ENCODE measurements at regions not wholly inside any gene's neighbourhood (a gene's known extent, or its start where the extent isn't known, plus 50 kb on each side); places are given as distances from the start of the nearest gene placed in this dataset.
"Not testable (repeated sequence)": the region's sequence is repeated elsewhere in the genome, so short reads cannot be mapped to it uniquely, and the experiment has no call there.

DNA sequence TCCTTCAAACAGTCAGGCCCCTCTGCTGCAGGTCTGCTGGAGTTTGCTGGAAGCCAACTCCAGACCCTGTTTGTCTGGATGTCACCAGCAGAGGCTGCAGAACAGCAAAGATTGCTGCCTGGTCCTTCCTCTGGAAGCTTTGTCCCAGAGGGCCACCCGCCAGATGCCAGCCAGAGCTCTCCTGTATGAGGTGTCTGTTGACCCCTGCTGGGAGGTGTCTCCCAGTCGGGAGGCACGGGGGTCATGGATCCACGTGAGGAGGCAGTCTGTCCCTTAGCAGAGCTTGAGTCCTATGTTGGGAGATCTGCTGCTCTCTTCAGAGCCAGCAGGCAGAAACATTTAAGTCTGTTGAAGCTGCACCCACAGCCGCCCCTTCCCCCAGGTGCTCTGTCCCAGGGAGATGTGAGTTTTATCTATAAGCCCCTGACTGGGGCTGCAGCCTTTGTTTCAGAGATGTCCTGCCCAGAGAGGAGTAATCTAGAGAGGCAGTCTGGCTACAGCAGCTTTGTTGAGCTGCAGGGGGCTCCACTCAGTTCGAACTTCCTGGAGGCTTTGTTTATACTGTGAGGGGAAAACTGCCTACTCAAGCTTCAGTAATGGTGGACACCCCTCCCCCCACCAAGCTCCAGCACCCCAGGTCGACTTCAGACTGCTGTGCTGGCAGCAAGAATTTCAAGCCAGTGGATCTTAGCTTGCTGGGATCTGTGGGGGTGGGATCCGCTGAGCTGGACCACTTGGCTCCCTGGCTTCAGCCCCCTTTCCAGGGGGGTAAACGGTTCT is 72.1 kb downstream of the OGFRL1 start:
- DNase-seq: not testable (repeated sequence)

DNA sequence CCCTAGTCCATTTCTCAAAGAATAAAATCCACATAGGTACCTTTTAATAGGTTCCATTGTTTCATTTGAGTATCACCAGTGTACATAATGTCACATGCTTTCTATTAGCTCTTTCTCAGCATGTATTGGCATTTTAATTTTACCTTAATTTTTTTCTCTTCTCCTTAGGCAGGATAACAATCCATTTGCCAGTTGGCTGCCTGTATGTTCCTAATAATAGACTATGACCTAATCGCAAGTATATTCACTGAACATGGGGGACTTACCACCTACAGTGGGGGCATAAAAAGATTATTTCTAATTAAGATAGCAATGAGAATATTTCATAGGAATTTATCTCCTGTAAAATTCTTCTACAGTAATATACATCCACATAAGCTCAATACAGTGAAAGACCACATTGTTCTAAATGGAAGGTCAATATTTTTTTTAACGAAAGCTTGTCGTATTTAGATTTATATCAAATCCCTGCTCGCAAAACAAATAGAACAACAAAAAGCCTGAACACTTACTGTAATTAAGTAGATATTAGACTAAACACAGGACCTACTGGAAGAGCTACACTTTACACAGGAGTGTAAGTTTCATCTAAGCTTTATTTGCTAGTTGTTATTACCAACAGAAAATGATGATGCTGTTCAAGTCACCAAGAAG is 76.4 kb downstream of the OGFRL1 start:
- DNase-seq: no peak

DNA sequence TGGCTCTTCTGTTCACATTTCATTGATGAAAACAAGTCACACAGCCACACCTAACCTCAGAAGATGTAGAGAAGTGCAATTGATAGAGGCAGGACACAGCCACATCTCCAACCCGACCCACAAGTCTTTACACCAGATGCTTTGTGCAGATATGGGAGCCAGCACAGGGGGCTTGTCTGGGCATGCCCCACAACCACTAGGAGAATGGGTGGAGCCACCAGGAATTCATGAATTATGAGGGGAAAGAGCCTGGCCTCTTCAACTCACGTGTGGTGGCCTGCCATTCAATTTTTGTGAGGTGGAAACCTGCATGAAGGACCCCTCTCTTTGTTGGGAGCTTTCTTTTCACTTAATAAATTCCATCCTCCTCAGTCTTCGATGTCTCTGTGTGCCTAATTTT is 79.1 kb downstream of the OGFRL1 start:
- DNase-seq: no peak

DNA sequence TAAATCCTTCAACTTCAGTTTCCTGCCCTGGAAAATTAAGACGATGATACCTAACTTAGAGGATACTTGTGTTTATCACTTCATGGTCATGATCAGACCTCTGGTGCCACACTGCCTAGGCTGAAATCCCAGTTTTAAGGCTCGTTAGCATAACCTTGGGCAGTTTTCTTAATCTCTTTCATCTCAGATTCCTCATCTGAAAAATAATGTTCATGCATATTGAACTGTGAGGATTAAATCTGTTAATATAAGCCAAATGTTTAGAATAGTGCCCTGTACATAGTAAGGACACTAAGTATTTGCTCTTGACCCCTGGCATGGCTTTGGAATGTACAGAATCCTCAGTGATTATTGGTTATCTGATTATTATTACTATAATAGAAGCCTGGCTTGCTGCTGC is 79.7 kb downstream of the OGFRL1 start:
- no peak for DNase-seq

DNA sequence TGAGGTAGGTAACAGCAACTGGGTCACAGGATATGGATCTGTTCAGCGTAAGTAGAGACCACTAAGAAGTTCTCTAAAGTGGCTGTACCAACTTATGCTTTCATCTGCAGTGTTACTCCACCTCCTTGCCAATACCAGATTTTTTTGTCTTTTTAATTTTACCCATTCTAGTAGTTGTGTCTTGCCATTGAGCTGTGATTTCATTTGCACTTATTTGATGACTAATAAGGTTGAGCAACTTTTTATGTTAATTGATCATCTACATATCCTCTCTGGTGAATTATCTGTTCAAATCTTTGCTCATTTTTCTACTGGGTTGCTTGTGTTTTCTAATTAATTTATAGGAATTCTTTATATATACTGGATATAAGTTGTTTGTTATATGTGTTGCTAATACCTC is 82.9 kb downstream of the OGFRL1 start:
- no peak for DNase-seq

DNA sequence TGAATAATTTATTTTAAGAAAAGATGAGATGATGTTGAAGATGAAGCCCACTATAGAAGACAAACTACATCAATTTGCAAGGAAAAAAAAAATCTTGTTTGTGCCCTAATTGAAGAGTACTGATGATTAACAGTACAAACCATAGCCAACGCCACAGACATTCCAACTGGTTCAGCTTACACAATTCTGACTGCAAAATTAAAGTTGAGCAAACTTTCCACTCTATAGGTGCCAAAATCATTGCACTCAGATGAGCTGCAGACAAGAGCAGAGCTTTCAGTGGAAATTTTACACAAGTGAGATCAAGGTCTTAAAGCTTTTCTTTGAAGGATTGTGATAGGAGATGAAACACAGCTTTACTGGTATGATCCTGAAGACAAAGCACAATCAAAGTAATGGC is 85.3 kb downstream of the OGFRL1 start:
- DNase-seq: no peak

DNA sequence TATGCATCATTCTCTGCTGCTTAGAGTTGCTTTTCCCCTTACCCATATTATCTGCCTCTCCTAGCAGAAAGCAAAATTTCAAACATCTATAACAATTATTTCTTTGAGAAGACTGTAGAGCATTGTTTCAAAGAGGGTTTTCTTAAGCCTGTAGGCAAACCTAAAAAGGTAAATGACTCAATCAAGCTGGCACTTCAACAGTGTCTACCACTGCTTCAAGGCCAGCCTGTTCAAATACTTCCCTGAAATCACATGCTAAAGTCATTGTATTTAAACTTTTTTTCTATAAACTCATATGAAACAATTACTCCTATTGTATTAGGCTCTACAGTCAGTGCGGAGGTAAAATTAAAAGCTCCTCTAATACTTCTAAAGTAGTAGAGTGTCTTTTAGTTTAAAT is 87.1 kb downstream of the OGFRL1 start:
- no peak for DNase-seq

DNA sequence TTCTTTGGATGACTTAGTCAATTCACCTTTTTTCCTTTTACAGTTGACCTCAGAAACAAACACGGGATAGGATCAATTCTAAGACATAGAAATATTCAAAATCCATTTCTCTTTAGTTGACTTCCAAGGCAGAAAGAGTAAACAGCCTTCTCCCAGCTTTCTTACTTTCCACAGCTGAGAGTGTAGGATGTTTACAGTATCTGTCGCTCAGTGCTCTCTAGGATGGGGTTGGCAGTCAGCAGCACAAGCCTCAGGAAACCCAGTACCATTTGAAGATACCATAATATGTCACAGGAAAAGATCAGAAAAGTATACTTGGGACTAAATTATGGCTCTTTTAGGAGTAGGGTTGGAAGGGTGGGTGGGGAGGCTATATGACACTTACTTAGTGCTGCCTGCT is 88.2 kb downstream of the OGFRL1 start:
- DNase-seq: no peak

DNA sequence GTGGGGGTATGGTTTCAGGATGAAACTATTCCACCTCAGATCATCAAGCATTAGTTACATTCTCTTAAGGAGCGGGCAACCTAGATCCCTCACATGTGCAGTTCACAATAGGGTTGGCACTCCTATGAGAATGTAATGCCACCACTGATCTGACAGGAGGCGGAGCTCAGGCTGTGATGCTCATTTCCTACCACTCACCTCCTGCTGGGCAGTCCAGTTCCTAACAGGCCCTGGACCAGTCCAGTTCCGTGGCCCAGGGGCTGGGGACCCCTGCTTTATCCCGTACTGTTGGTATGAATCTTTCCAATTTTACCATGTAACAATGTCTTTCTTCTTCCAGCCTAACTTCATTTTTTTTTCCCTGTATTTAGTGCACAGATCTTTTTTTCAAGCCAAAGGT is 94.9 kb downstream of the OGFRL1 start:
- no peak for DNase-seq

DNA sequence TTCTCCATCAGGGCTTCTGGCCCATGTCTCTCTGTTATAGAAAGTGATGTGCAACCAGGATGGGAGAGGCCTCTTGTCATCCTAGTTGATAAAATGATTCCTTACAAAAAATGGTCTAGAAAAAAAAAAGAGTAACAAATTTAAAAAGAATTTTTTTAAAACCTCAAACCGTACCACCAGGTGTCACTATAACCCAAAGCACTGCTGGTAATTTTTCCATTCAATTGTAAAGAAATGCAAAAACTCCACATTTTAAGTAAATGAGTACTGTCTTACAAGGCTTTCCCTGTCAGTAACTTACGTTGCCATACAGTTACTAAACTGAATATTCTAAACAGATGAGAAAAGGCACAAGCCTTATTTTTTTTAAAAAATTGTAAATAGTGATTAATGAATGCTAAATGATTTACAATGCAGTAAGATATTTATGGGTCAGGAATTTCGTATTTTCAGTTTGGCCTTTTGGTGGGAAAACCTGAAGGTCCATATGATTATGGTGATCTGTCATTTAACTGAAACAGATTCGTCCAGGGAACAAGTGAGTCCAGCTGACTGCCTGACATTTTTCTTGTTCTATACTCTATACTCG is 95.4 kb downstream of the OGFRL1 start:
- DNase-seq: peak; percentile 37

DNA sequence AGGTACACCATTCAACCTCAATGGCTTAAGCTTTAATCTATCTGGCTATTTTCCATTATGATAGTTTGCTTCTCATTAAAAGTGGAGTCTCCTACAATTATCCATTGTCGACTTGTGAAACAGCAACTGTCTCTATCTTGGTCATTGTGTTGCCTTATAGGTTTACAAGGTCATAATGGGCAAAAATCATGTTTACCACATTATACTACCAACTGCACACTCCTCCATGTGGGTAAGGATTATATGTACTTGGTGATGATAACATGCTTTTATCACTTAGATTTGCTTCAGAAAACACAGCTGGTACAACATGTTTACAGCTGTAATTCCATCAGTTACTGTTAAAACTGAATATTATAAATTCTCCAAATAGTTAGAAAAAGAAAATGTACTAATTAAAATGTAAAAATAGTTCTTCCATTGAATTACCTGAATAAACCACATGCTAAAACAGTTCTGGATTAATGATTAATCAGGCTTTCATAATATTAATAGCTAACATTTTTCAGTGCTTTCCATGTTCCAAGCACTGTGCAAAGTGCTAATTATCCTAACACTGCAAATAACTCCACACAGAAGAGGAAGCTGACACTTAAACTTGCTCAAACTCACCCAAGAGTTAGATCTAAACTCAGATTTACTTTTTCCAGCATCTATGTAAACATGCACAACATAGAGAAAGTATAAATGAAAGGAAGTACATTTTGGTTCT is 96.7 kb downstream of the OGFRL1 start:
- DNase-seq: no peak

DNA sequence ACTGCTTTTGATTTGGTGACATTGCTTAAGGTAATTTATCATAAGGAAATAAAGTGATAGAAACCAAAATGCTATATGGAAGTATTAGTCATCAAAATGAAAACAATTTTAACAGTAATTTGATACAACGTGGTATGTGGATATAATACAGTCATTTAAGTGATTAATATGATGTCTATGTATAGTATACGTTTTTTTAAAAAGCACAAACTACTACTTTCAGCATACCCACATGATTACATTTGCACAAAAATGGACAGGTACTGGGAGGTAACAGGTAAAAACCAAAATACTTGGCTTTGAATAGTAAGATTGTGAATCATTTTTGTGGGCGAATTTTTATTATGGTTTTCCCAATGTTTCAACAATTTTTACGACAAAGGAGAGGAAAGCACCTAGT is 97.6 kb downstream of the OGFRL1 start:
- no peak for DNase-seq

DNA sequence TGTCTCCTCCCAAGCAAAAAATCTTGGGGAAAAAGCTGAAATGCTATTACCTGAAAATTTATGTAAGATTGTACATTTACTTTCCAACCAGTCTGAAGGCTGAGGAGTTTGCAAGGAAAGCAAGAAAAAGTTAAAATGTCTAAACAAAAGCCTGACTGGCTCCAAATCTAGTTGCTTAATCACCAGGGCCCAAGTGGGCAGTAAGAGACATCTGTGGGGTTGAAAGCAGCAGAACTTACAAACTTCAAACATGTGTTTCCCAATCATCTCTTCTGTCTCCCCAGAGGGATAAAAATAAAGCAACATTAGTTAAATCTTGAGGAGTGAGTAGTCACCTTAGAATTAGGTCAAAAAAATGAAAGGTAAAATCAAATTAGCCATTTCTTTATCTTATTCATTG is 98.6 kb downstream of the OGFRL1 start:
- no peak for DNase-seq

DNA sequence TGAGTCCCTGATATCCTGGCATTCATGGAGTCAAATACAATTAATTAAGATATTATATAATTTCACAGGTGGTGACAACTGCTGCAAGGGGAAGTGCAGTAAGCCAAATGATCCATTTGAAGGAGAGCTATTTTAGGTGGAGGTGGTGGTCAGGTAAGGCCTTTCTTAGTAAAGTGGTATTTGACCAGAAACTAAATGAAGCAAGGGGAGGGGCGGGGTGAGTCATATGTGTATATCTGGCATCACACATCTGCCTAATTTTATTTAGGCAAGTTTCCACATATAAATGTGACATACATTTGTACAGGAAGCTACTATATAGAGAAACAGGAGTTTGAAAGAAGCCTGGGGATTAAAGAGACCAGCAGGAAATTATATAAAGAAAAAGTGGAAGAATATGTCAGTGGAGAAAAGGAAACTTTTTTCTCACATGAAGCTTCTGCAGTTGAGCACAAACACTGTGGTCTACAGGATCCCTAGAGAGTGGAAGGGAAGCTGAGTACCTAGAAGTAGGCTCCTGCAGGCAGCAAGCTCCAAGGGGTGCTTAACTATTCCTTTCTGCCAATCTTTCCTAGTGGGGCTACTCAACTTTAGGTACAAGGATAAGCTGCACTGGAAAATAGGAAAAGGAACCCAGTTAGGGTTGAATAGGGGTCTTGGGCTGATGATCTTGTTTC is 99.6 kb downstream of the OGFRL1 start:
- no peak for DNase-seq

DNA sequence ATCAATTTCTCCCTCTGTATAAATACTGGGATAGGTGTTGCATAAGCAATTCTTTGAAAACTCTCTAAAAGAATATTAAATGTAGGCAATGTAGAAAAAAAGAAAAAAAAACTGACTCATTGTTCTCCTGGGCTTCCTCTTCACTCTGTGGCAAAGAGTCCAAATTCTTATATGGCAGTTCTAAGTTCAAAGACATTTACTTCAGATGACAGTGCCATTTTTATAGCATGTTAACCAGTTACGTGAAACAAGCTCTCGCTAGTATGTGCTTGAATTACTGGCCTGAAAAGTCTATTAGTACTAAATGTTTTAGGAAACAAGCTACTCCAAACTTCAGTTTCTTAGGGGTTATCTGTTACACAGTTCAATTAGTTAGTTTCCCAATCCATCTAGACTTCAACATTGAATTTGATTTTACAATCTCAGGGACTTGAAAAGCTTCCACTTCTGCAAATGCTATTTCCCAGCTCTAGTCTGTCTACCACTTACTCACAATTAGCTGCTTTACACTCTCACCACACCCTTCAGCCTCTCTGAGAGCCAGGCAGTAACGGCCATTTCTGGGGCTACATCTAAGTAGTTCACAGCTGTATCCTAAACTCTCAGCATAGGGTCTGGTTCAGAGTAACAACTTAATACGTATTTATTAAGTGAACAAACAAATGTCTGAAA is 100.4 kb downstream of the OGFRL1 start:
- no peak for DNase-seq

DNA sequence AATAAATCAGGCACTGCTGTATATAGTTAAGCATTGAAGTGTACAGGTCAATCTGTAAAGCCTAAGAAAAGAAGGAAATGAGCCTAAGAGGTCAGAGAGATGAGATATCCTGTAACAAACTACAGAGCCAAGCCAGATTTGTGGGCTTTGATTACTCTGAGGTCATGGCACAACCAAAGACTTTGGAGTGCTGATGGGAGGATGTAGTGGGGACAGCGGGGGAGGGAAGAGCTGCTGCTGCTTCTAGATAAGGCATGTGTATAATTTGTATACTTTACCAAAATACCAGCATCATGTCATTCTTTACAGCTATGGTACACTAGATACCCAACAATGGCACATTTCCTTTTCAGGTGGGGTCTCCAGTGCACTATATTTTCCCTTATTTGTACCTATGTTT is 102.5 kb downstream of the OGFRL1 start:
- DNase-seq: no peak

DNA sequence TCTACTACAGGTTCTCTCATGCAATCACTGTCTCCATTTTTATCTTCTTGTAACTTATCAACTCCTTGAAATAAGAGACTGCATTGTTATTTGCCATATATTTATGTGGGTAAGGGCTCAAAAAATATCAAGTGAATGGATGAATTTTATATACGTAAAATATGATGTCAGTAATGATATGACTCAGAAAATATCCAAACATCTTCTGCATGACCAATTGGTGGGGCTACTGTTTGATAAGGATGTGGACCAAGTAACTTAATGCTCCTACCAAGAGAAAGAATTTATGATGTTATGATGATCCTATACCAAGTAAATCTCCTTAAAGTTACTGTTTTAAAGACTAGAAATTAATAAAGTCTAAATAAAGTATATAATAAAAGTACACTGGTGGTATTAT is 103.7 kb downstream of the OGFRL1 start:
- DNase-seq: no peak

DNA sequence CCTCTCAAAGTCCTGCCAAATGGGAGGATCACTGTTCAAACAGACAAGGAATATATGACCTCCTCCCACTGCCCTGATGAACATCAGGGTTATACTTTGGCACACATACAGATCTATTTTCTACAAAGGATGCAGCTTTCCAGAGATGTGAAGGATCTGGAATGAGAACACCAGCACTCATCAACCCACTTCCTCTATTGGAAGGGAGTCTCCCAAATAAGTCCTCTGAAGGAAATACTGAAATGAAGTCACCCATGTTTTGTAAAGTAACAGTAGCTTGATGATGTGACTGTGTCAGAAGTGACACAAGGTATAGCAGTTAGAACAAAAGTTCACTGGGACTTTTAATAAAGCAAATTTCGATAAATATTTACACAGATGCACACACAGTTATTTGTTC is 104.9 kb downstream of the OGFRL1 start:
- no peak for DNase-seq

DNA sequence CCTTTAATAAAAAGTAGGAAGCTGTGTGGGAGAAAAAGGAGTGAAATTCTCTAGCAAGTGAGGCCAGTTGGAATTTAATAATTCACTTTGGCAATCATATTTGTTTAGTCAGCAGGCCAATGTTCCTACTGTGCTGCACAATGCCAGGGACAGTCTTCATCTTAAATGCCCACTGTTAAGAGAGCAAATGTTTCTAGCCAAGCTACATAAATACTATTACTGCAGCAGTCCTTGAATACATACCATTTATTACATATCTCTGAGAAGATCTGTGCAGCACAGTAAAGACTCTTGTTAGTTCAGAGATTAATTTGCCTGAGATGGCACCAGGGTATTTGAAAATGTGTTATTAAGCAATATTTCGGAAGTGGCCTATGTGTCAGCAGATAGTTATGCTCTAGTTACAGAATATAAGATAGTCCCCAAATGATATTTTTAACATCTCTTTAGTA is 105.4 kb downstream of the OGFRL1 start:
- DNase-seq: no peak

DNA sequence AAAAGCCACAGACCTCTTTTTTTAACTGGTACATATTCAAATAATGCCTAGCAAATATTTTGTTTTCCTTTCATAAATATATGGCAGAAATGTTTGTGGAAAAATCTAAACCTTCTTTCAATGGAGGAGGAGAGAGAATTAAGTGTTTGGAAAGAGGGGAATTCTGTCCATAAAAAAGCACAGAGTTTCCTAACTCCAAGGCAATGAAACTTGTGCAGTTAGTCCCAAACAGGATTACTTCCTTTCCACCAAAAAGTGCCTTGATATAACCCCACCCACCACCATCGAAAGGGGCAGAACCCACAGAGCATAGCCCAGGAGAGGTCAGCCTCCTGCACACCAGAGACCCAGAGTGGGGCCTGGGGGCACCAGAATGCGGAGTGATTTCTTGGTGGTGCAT is 106.3 kb downstream of the OGFRL1 start:
- DNase-seq: no peak

DNA sequence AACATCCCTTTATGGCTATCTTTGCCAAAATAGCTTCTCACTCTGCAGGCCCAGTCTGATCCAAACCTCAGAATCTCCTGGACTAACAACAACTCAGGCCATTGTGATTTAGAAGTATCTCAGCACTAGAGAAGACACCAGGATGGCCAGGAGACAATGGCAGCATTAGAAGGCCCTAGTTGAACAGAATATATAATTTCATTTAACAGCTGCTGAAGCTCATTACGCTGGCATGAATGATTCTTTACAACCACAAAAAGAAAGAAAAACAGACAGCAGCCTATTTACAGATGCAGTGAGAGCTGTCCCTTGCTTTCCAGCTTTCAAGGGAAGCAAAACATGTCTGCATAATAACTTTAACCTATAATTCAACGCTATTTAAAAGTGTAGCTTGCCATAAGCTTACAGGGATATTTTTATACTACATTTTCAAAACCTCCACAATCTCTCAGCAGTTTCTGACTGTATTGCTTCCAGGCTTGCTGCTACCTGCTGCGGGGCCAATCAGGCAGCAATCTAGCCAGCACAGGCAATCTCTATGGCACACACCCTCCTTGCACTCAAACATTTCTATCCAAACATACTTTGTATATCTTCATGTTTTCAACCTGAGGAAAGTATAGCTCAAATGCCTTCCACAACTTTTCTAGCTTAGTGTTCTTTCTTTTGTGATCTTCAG is 107.3 kb downstream of the OGFRL1 start:
- DNase-seq: no peak

DNA sequence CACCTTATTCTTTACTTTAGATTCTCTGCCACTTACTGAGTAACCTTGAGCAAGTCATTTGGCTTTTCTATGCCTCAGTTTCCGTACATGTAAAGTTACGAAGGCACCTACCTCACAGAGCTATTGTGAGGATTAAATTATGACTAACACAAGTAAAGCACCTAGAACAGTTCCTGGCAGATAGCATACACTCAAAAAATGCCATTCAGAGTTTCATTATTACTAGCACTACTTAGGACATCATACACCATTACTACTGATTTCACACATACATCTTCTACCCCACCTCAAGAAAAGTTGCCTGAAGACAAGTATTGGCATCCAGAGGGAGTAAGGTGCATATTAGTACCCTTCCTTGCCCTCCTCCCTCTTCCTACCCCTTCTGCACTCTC is 107.8 kb downstream of the OGFRL1 start:
- DNase-seq: no peak
